Body of pancreas (tissue), 4 donors: ENCODE measurements at regions not wholly inside any gene's neighbourhood (a gene's known extent, or its start where the extent isn't known, plus 50 kb on each side); places are given as distances from the start of the nearest gene placed in this dataset.

Experiments used
- CTCF ChIP-seq, 7 experiments: fragments of 450-650 bp in 4 of 7; fragments of 200-600 bp in 3 of 7; sonication (generic) in 3 of 7; IDR thresholded peaks; one replicate each; pipeline ENCODE4 v1.5.1; 2016 to 2019; ENCODE audit warnings: antibody characterized with exemption in 7 of 7
- POLR2A ChIP-seq, 3 donors: fragments of 450-650 bp; IDR thresholded peaks; one replicate each; pipeline ENCODE4 v1.6.1; 2016; ENCODE audit warnings: antibody characterized with exemption in 3 of 3, mild to moderate bottlenecking in 2 of 3

DNA sequence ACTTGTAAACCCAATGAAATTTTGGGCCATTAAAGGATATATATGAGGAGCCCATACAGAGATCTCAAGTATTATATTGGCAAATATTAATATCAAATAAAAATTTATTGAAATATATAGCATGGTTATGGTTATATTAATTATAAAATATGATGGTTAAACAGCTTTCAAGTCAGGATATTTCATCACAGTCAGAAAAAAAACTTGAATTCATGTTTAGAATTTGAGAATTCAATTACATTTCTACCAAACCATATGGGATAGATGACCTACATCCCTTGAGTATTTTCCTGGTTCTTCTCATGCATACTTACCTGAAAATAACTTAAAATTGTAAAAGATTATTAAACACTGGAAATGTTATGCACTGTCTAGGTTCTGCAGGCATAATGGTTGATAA lies 956.1 kb upstream of the EDIL3 start:
- TF ChIP-seq CTCF (IDR thresholded peaks at IDR 0.05) = no peak
- no peak for TF ChIP-seq POLR2A (IDR thresholded peaks at IDR 0.05)
